Dedifferentiated amniotic fluid mesenchymal stem cell (primary cell): ENCODE measurements at regions not wholly inside any gene's neighbourhood (a gene's known extent, or its start where the extent isn't known, plus 50 kb on each side); places are given as distances from the start of the nearest gene placed in this dataset.
"Not testable (repeated sequence)": the region's sequence is repeated elsewhere in the genome, so short reads cannot be mapped to it uniquely, and the experiment has no call there.

Experiments used
- DNase-seq: peaks from one replicate; pipeline ENCODE4 v3.0.0-alpha.2; 2016; ENCODE audit errors: extremely low spot score

GRCh38 chr5:26543987-26544386 is 494.4 kb downstream of the CDH9 start:
- DNase-seq, result no peak

- DNase-seq, result no peak
Measured at GRCh38 chr5:26538226-26538625, 500.2 kb downstream of the CDH9 start.

GRCh38 chr5:26535215-26535614 is 503.2 kb downstream of the CDH9 start:
- DNase-seq, result no peak

GRCh38 chr5:26530305-26530704 is 508.1 kb downstream of the CDH9 start:
- no peak for DNase-seq

- DNase-seq, result no peak
Measured at GRCh38 chr5:26519245-26519644, 519.1 kb downstream of the CDH9 start.

GRCh38 chr5:26518065-26518464 is 520.3 kb downstream of the CDH9 start:
- no peak for DNase-seq

GRCh38 chr5:26498972-26499371 is 539.4 kb downstream of the CDH9 start:
- no peak for DNase-seq

- no peak for DNase-seq
Measured at GRCh38 chr5:26495437-26495836, 542.9 kb downstream of the CDH9 start.

GRCh38 chr5:26492906-26493459 is 545.4 kb downstream of the CDH9 start:
- DNase-seq, result no peak

- DNase-seq, result no peak
Measured at GRCh38 chr5:26487553-26487952, 550.8 kb downstream of the CDH9 start.

GRCh38 chr5:26486631-26487030 is 551.8 kb downstream of the CDH9 start:
- DNase-seq, result no peak

- not testable (repeated sequence) for DNase-seq
Measured at GRCh38 chr5:26485146-26485860, 553.1 kb downstream of the CDH9 start.

GRCh38 chr5:26482810-26483375 is 555.5 kb downstream of the CDH9 start:
- DNase-seq, result no peak

- DNase-seq, result no peak
Measured at GRCh38 chr5:26482076-26482809, 556.1 kb downstream of the CDH9 start.

GRCh38 chr5:26470439-26470838 is 567.9 kb downstream of the CDH9 start:
- no peak for DNase-seq

GRCh38 chr5:26439121-26439520 is 599.3 kb downstream of the CDH9 start:
- DNase-seq, result no peak

GRCh38 chr5:26434688-26435087 is 603.7 kb downstream of the CDH9 start:
- no peak for DNase-seq

- no peak for DNase-seq
Measured at GRCh38 chr5:26432386-26432785, 606.0 kb downstream of the CDH9 start.

GRCh38 chr5:26430323-26430722 is 608.1 kb downstream of the CDH9 start:
- no peak for DNase-seq

- no peak for DNase-seq
Measured at GRCh38 chr5:26427281-26427680, 611.1 kb downstream of the CDH9 start.

- DNase-seq, result no peak
Measured at GRCh38 chr5:26419987-26420386, 618.4 kb downstream of the CDH9 start.

- no peak for DNase-seq
Measured at GRCh38 chr5:26416911-26417310, 621.5 kb downstream of the CDH9 start.
